ENCODE measurements at regions not wholly inside any gene's neighbourhood (a gene's known extent, or its start where the extent isn't known, plus 50 kb on each side); places are given as distances from the start of the nearest gene placed in this dataset.

DNA sequence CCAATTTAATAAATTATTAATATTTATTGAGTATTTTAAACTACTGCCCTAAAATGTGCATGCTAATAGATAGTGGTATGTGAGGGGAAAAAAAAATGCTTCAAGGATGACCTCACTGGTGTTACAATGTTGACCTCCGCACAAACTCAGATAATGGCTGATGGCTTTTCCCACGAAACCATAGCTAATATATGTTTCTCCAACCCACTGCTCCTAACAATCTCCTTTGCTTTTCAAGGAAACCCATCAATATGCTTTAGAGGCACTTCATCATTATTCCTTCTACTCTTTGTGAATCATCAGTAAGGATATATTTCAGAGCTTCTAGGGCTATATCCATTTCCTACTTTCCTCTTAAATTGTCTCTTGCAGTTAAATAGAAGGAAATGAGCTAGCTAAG lies 1752.0 kb upstream of the TENM3 start:
- TF ChIP-seq, protein P1, sequence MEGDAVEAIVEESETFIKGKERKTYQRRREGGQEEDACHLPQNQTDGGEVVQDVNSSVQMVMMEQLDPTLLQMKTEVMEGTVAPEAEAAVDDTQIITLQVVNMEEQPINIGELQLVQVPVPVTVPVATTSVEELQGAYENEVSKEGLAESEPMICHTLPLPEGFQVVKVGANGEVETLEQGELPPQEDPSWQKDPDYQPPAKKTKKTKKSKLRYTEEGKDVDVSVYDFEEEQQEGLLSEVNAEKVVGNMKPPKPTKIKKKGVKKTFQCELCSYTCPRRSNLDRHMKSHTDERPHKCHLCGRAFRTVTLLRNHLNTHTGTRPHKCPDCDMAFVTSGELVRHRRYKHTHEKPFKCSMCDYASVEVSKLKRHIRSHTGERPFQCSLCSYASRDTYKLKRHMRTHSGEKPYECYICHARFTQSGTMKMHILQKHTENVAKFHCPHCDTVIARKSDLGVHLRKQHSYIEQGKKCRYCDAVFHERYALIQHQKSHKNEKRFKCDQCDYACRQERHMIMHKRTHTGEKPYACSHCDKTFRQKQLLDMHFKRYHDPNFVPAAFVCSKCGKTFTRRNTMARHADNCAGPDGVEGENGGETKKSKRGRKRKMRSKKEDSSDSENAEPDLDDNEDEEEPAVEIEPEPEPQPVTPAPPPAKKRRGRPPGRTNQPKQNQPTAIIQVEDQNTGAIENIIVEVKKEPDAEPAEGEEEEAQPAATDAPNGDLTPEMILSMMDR (conservative IDR thresholded peaks at IDR 0.05) = no peak
- no peak for TF ChIP-seq ZFX (IDR thresholded peaks at IDR 0.05)

All from C4-2B (cell line).